GM21515 (cell line): ENCODE measurements at regions not wholly inside any gene's neighbourhood (a gene's known extent, or its start where the extent isn't known, plus 50 kb on each side); places are given as distances from the start of the nearest gene placed in this dataset.
"Not testable (repeated sequence)": the region's sequence is repeated elsewhere in the genome, so short reads cannot be mapped to it uniquely, and the experiment has no call there.

Experiments used
- ATAC-seq: cut with Tn5 transposase; IDR thresholded peaks from one replicate; pipeline ENCODE4 v1.9.1; 2021; ENCODE audit not compliant: unreplicated experiment

- peak; percentile 86 for ATAC-seq
Observed at GRCh38 chr12:84502907-84503787, 409.5 kb downstream of the SLC6A15 start.

DNA sequence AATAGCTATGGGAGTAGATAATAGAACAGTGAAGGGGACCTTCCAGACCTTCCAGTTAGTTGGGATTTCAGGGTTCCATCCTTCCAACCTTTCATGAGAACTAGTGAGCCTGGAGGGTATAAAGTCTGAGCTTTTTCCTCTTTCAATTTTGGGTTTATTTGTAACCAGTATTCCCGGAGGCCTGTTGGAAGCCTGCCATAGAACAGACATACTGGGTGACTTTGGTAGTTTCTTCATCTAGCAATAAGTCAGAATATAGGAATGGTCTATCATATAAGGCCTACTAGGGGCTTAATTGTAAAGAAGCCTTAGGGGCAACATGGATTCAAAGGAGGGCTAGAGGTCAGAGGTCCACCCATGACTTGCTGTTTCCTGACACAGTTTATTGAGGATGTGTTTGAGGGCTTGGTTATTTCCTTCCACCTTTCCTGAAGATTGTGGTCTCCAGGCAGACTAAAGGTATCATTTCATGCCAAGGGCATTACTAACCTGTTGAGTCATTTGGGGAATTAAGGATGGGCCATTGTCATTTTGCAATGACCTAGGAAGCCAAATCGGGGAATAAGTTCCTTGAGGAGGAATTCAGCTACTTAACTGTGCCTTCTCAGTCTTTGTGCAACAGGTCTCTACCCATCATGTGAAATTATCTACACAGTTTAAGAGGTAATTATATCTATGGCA, 410.3 kb downstream of the SLC6A15 start:
- ATAC-seq: no peak

GRCh38 chr12:84497819-84498218, 414.8 kb downstream of the SLC6A15 start:
- ATAC-seq: no peak

DNA sequence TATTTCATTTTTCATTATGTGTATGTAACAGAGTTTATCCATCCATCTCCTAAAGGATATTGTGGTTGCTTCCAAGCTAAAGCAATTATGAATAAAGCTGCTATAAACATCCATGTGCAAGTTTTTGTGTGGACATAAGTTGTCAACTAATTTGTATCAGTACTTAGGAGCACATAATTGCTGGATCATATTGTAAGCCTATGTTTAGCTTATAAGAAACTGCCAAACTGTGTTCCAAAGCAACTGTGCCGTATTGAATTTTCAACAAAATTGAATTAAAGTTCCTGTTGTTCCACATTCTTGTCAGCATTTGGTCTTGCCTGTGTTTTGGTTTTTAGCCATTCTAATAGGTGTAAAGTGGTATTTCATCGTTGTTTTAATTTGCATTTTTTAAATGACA, 416.9 kb downstream of the SLC6A15 start:
- ATAC-seq: no peak

DNA sequence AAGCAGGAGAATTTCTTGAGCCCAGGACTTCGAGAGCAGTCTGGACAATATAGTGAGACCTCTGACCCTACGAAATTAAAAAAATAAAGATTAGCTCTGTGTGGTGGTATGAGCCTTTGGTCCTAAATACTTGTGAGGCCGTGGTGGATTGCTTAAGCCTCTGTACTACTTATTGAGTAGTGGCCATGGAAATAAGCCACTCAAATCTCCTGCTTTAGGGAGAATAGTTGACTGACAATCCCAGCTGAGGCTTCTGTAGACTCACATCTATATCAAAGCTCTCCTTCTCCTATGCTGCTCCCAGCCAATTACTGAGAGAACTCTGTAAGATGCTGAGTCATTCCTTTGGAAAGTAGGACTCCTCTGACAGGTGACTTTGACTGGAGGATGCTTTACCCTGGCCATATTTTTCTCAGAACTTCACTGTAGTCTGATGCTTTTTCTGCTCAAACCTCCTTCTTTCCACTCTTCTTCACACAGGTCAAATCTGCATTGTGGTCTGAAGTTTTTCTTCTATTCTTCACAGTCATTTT, 420.2 kb downstream of the SLC6A15 start:
- no peak for ATAC-seq

- no peak for ATAC-seq
Observed at GRCh38 chr12:84484798-84485197, 427.8 kb downstream of the SLC6A15 start.

DNA sequence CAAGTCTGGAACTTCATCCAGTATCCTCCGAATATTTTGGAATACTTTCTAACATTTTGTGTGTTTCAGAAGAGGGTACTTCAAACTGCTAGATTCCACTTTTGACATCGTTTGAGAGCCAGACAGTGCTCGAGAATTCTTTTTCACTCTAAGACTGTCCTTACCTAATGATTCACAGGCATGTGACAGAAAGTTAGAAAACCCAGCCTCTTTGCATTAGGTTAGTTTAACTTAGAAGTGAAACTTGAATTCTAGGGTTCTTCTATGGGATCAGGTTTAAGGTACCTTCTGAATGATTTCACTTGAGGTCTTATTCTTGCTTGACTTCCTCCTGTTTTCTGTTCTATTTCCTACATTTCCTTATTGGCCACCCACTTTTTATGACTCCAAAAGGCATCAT, 431.8 kb downstream of the SLC6A15 start:
- ATAC-seq: no peak

DNA sequence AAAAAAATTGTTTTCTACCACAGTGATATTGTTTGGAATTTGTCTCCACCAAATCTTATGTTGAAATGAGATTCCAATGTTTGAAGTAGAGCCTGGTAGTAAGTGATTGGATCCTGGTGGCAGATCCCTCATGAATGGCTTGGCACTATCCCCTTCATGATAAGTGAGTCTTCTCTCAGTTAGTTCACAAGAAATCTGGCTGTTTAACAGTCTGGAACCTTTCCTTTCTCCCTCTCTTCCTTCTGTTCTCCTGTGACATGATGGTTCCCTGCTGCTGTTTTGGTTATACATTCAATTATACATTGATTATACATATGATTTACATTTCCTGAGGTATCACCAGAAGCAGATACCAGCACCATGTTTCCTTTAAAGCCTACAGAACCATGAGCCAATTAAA, 442.2 kb downstream of the SLC6A15 start:
- no peak for ATAC-seq

DNA sequence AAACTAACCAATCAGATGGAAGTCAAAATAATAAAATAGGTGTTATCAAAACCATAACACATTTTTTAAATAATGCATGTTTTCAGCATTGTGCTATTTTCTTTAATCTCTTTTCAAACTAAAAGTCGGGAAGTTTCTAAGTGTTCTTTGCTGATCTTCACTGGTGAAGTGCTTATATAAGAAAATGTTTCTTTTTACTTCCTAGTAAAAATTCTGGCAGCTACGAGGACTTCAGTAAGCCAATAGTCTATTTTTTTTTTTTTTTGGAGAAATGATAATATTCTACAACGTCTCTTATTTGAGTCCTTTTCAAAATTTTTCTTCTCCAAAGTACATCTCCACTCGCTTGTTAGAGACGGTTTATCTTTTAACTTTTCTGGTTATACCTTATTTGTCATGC, 448.0 kb downstream of the SLC6A15 start:
- no peak for ATAC-seq

- ATAC-seq: no peak
Observed at GRCh38 chr12:84463741-84464495, 448.7 kb downstream of the SLC6A15 start.

DNA sequence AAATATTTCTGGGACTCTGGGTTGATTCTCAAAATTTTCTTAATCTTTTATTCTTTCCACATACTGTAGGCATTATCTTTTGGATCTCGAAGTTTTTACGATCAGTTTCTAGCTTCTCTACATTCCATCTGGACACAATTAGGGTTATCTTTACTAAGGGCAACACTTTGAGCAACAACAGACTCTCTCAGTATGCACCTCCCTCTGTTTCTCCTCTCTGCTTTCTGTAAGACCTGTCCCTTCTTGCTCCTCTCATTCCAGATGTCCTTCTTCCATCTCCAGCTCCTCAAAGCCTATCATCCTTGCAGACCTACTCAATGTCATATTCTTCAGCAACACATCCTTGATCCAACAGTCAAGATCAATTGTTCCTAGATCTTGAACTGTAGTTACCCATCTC, 457.0 kb downstream of the SLC6A15 start:
- no peak for ATAC-seq

GRCh38 chr12:84446478-84446877, 466.1 kb downstream of the SLC6A15 start:
- ATAC-seq: not testable (repeated sequence)

GRCh38 chr12:84436134-84436533, 476.5 kb downstream of the SLC6A15 start:
- ATAC-seq: no peak

DNA sequence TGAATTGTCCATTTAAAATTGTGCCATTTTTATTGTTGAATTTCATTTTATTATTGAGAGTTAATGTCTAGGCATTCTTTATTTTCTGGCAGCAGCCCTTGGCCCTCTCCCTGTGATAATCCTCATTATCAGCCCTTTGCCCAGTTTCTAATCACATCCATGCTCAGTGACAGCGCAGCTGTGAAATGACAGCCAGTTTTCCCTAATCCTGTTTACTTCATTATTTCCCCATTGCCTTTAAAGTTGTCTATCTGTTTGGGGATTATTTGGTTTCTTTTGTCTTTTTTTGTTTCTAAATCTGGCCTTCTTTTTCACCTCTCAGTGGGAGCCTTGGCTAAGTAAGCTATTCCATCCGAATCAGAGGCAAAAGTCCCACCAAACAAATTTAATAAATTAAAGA, 476.9 kb downstream of the SLC6A15 start:
- ATAC-seq: no peak

DNA sequence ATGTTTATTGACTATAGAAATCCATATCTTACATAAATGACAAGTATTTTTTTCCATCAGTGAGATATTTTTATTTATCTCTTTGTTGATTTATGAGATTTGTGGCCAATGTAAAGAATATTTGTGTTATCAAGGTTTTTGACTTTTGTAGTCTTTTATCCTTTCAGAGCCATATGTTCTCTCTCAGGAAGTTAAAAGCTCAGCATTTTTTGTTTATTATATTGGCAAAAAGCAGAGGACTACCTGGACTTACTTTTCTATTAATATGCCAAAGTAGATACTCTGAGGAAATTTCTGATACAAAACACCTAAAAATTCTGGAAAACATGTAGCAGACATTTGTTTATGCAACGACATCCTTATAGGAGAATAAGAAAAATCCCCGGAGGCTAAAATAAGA, 490.3 kb downstream of the SLC6A15 start:
- no peak for ATAC-seq

GRCh38 chr12:84421103-84421502, 491.5 kb downstream of the SLC6A15 start:
- no peak for ATAC-seq

DNA sequence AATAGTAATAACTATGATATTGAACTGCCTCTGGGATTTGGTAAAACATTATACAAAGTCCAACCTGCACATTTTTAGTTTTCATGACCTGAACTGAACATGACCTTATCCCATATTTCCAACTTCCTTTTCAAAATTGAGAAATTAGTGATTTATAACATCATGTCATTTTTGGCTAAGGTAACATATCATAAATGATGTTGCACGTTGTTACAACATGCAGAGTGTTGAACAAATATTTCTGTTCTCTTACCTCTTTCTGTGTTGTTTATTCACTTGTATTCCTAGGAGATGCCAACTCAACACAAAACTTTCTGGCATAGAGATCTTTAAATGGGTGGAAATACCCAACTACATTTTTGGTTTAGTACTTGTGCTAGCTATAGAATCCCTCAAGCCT, 496.0 kb downstream of the SLC6A15 start:
- no peak for ATAC-seq

DNA sequence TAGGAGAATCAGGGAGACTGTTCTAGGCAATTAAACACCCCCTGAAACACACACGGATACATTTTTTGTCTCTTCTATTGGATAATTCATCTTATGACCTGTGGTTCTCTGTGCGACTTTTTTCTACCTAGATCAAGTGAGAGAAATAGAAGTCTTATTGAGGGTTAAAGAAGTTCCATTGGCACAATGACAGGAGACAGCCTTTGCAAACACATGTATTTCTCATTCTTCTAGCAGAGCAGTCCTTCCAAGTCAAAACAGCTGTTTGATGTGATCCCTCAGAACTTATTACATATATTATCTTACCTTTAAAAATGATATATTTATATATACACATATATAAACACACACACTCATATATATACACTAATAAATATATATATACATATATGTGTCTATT, 496.7 kb downstream of the SLC6A15 start:
- no peak for ATAC-seq

- no peak for ATAC-seq
Observed at GRCh38 chr12:84413656-84414055, 498.9 kb downstream of the SLC6A15 start.

- ATAC-seq: no peak
Observed at GRCh38 chr12:84412226-84412625, 500.4 kb downstream of the SLC6A15 start.

GRCh38 chr12:84411031-84411430, 501.6 kb downstream of the SLC6A15 start:
- ATAC-seq: no peak
